Tibial nerve (tissue), 3 donors: ENCODE measurements at regions not wholly inside any gene's neighbourhood (a gene's known extent, or its start where the extent isn't known, plus 50 kb on each side); places are given as distances from the start of the nearest gene placed in this dataset.

Source experiments
- POLR2A ChIP-seq, 2 donors: fragments of 450-650 bp; IDR thresholded peaks; one replicate each; pipeline ENCODE4 v1.6.1; 2017; ENCODE audit warnings: antibody characterized with exemption in 2 of 2, mild to moderate bottlenecking in 2 of 2, moderate library complexity in 2 of 2
- TF ChIP-seq, protein P1 (sequence below), 5 experiments: fragments of 200-600 bp in 3 of 5; fragments of 450-650 bp in 2 of 5; sonication (generic) in 3 of 5; IDR thresholded peaks; one replicate each; pipeline ENCODE4 v1.5.1; 2016 to 2019; ENCODE audit warnings: antibody characterized with exemption in 5 of 5, mild to moderate bottlenecking in 3 of 5, moderate library complexity in 2 of 5

DNA sequence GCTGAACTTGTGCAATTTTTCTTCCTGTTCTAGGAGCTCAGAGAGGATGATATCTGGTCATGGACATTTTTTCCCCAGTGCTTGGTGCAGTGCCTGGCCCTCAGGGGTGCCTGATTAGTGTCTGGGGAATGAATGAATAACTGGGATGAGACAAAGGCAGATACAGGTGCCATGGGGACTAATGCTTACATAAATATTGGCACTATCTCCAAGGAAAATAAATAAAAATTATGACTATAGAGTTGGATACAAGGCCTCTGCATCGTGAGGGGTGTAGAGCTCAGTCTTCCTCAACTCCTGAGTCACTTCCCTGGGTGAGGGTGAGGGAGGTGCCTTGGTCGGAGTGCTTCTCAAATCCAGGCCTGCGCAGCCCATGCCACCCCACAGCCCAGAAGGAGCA is 188.6 kb downstream of the KCNA5 start:
- TF ChIP-seq, protein P1, sequence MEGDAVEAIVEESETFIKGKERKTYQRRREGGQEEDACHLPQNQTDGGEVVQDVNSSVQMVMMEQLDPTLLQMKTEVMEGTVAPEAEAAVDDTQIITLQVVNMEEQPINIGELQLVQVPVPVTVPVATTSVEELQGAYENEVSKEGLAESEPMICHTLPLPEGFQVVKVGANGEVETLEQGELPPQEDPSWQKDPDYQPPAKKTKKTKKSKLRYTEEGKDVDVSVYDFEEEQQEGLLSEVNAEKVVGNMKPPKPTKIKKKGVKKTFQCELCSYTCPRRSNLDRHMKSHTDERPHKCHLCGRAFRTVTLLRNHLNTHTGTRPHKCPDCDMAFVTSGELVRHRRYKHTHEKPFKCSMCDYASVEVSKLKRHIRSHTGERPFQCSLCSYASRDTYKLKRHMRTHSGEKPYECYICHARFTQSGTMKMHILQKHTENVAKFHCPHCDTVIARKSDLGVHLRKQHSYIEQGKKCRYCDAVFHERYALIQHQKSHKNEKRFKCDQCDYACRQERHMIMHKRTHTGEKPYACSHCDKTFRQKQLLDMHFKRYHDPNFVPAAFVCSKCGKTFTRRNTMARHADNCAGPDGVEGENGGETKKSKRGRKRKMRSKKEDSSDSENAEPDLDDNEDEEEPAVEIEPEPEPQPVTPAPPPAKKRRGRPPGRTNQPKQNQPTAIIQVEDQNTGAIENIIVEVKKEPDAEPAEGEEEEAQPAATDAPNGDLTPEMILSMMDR (IDR thresholded peaks at IDR 0.05), result no peak
- TF ChIP-seq POLR2A (IDR thresholded peaks at IDR 0.05), result no peak
